GM23248 (cell line): ENCODE measurements at regions not wholly inside any gene's neighbourhood (a gene's known extent, or its start where the extent isn't known, plus 50 kb on each side); places are given as distances from the start of the nearest gene placed in this dataset.

Source experiments
- DNase-seq: peaks from one replicate; pipeline ENCODE4 v3.0.0-alpha.2; 2015
- H2AFZ ChIP-seq: fragments of 200-600 bp; sonication (generic); 2 replicates; pipeline ENCODE4 v1.6.1; 2016; ENCODE audit warnings: antibody characterized with exemption
- H3F3A ChIP-seq: fragments of 200-600 bp; sonication (generic); 2 replicates; pipeline ENCODE4 v1.6.1; 2016; ENCODE audit warnings: mild to moderate bottlenecking, antibody characterized with exemption, mixed run types; ENCODE audit not compliant: insufficient read depth
- H3K27ac ChIP-seq: fragments of 200-600 bp; sonication (generic); 2 replicates; pipeline ENCODE4 v1.5.1; 2016; ENCODE audit warnings: mild to moderate bottlenecking
- H3K27me3 ChIP-seq: fragments of 200-600 bp; sonication (generic); replicated peaks from 2 replicates; pipeline ENCODE4 v1.6.1; 2016; ENCODE audit warnings: mild to moderate bottlenecking; ENCODE audit not compliant: insufficient read depth
- H3K36me3 ChIP-seq: fragments of 200-600 bp; sonication (generic); 2 replicates; pipeline ENCODE4 v1.6.1; 2016; ENCODE audit warnings: low read depth, mild to moderate bottlenecking
- H3K4me1 ChIP-seq: fragments of 200-600 bp; sonication (generic); 2 replicates; pipeline ENCODE4 v1.6.1; 2016; ENCODE audit warnings: mild to moderate bottlenecking; ENCODE audit not compliant: insufficient read depth
- H3K4me2 ChIP-seq: fragments of 200-600 bp; sonication (generic); one replicate; pipeline ENCODE4 v1.6.1; 2016; ENCODE audit warnings: mild to moderate bottlenecking; ENCODE audit not compliant: unreplicated experiment
- H3K4me3 ChIP-seq: fragments of 200-600 bp; sonication (generic); 2 replicates; pipeline ENCODE4 v1.5.1; 2016; ENCODE audit warnings: mild to moderate bottlenecking
- H3K79me2 ChIP-seq: fragments of 200-600 bp; sonication (generic); 2 replicates; pipeline ENCODE4 v1.6.1; 2016; ENCODE audit warnings: mild to moderate bottlenecking; ENCODE audit not compliant: insufficient read depth
- H3K9ac ChIP-seq: fragments of 200-600 bp; sonication (generic); 2 replicates; pipeline ENCODE4 v1.6.1; 2016; ENCODE audit warnings: mild to moderate bottlenecking
- H3K9me2 ChIP-seq: fragments of 200-600 bp; sonication (generic); 2 replicates; pipeline ENCODE4 v1.6.1; 2016; ENCODE audit warnings: mixed run types, mild to moderate bottlenecking, moderate library complexity; ENCODE audit not compliant: insufficient read depth
- H3K9me3 ChIP-seq: fragments of 200-600 bp; sonication (generic); one replicate; pipeline ENCODE4 v1.6.1; 2017; ENCODE audit warnings: low read depth
- H4K20me1 ChIP-seq: fragments of 200-600 bp; sonication (generic); 2 replicates; pipeline ENCODE4 v1.6.0; 2016; ENCODE audit not compliant: insufficient read depth
- EZH2 ChIP-seq: fragments of 200-600 bp; sonication (generic); IDR thresholded peaks from 2 replicates; pipeline ENCODE4 v1.6.1; 2018; ENCODE audit warnings: antibody characterized with exemption, mild to moderate bottlenecking; ENCODE audit not compliant: insufficient read depth, poor library complexity, severe bottlenecking
- EZH2phosphoT487 ChIP-seq: fragments of 200-600 bp; sonication (generic); IDR thresholded peaks from 2 replicates; pipeline ENCODE4 v1.6.1; 2018; ENCODE audit warnings: antibody characterized with exemption, moderate library complexity, mild to moderate bottlenecking, low read depth; ENCODE audit not compliant: insufficient read depth
- WGBS, 2 experiments: methylation state at CpG; one replicate each; pipeline ENCODE4 v1.1.6; 2015 to 2017; ENCODE audit warnings: low lambda C conversion rate in 2 of 2, low coverage in 1 of 2; ENCODE audit errors: missing lambda C conversion rate in 2 of 2; 5-methylcytosine and 5-hydroxymethylcytosine counted together
- in situ Hi-C: fragments of 300-500 bp; cut with MboI; formaldehyde crosslinking; loops from 2 replicates; pipeline ENCODE4 v1.15.0; 2020

- Histone ChIP-seq H3K9me3 (no peaks in the 10 kb centered on the region), H3K27ac (no peak overlapping the region), H3F3A (no peaks in the 10 kb centered on the region), H3K79me2 (no peaks in the 10 kb centered on the region), H3K4me1 (0 out of 2 replicates have a peak, but pooled peaks cover 5% of the 10 kb centered on the region), H3K9me2 (no peaks in the 10 kb centered on the region), H3K36me3 (no peaks in the 10 kb centered on the region), H3K4me3 (no peak overlapping the region), H3K27me3 (no peaks in the 10 kb centered on the region), H2AFZ (no peak overlapping the region), H4K20me1 (no peaks in the 10 kb centered on the region), H3K9ac (no peak overlapping the region), H3K4me2 (no peak overlapping the region)
- no peak for TF ChIP-seq EZH2phosphoT487
- TF ChIP-seq EZH2 = no peak
- WGBS, 2 experiments = 75 to 77% methylated on average over 3 of the region's 3 CpGs
- in situ Hi-C loops = no loop called here
- no peak for DNase-seq
Observed at GRCh38 chr10:118937226-118937625, 92.3 kb upstream of the NANOS1 start.

GRCh38 chr10:118939211-118940007, 90.1 kb upstream of the NANOS1 start:
- in situ Hi-C loops = no loop called here
- H3K9me3 ChIP-seq = no peaks in the 10 kb centered on the region
- no peaks in the 10 kb centered on the region for H3K36me3 ChIP-seq
- H3F3A ChIP-seq = no peaks in the 10 kb centered on the region
- H2AFZ ChIP-seq = no peak overlapping the region
- no peak overlapping the region for H3K9ac ChIP-seq
- H3K4me3 ChIP-seq = no peak overlapping the region
- WGBS, 2 experiments = 69 to 71% methylated on average over 7 of the region's 7 CpGs
- no peaks in the 10 kb centered on the region for H4K20me1 ChIP-seq
- no peak overlapping the region for H3K27ac ChIP-seq
- peak; percentile 65 for DNase-seq
- H3K79me2 ChIP-seq = no peaks in the 10 kb centered on the region
- TF ChIP-seq EZH2phosphoT487 (no peak), EZH2 (no peak)
- H3K4me1 ChIP-seq = 0 out of 2 replicates have a peak, but pooled peaks cover 5% of the 10 kb centered on the region
- no peaks in the 10 kb centered on the region for H3K27me3 ChIP-seq
- H3K9me2 ChIP-seq = no peaks in the 10 kb centered on the region
- H3K4me2 ChIP-seq = no peak overlapping the region

DNA sequence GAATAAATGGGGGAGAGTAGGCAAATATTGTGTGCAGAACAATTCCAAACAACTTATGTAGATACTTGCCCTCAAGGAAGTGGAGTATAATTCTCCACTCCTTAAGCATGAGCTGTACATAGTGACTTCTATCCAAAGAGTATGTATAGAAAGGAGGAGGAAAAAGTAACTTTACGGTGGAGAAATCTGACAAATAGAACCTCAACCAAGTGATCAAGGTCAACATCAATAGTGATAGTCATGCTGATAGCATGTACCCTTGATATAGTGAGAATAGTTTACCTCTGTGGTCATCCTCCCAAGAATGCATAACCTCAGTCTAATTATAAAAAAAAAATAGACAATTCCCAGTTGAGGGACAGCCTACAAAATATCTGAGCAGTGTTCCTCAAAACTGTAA, 89.1 kb upstream of the NANOS1 start:
- H3K36me3 ChIP-seq = no peaks in the 10 kb centered on the region
- 63 to 70% methylated on average over 1 of the region's 1 CpG for WGBS, 2 experiments
- no peak overlapping the region for H3K4me3 ChIP-seq
- no peaks in the 10 kb centered on the region for H3F3A ChIP-seq
- H3K27ac ChIP-seq = no peak overlapping the region
- in situ Hi-C loops = no loop called here
- H3K27me3 ChIP-seq = 0 out of 2 replicates have a peak, but pooled peaks cover 6% of the 10 kb centered on the region
- H3K4me1 ChIP-seq = 0 out of 2 replicates have a peak, but pooled peaks cover 5% of the 10 kb centered on the region
- H4K20me1 ChIP-seq = no peaks in the 10 kb centered on the region
- no peaks in the 10 kb centered on the region for H3K9me3 ChIP-seq
- no peak overlapping the region for H3K4me2 ChIP-seq
- H2AFZ ChIP-seq = no peak overlapping the region
- no peak overlapping the region for H3K9ac ChIP-seq
- H3K9me2 ChIP-seq = no peaks in the 10 kb centered on the region
- no peaks in the 10 kb centered on the region for H3K79me2 ChIP-seq
- DNase-seq = no peak
- no peak for TF ChIP-seq EZH2
- TF ChIP-seq EZH2phosphoT487 = no peak

DNA sequence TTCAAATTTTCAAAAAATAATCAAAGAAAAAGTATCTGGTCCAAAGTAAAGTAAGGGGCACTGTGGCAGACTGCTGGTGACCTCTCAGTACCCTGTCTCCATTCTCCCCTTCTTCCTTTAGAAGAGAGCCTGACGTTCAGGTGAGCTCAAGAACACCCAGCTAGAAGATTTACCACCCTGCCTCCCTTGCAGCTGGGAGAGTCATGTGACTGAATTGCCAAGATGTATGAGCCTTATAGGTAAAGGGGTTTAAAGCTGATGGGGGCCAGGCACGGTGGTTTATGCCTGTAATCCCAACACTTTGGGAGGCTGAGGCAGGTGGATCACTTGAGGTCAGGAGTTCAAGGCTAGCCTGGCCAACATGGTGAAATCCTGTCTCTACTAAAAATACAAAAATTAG, 86.3 kb upstream of the NANOS1 start:
- WGBS, 2 experiments = 29 to 31% methylated on average over 2 of the region's 2 CpGs

More for the DNA sequence above, 86.3 kb upstream of the NANOS1 start:
- no peak overlapping the region for H3K27ac ChIP-seq
- in situ Hi-C loops = no loop called here
- no peaks in the 10 kb centered on the region for H3K79me2 ChIP-seq
- no peak for DNase-seq
- H3K36me3 ChIP-seq = no peaks in the 10 kb centered on the region
- H3K4me3 ChIP-seq = no peak overlapping the region
- H3K4me1 ChIP-seq = 0 out of 2 replicates have a peak, but pooled peaks cover 5% of the 10 kb centered on the region
- no peaks in the 10 kb centered on the region for H3F3A ChIP-seq
- no peak overlapping the region for H2AFZ ChIP-seq
- H3K4me2 ChIP-seq = no peak overlapping the region
- H3K9me3 ChIP-seq = no peaks in the 10 kb centered on the region
- peaks cover 6% of the 10 kb centered on the region; the same call in 1 of the 2 replicates for H3K27me3 ChIP-seq
- no peak overlapping the region for H3K9ac ChIP-seq
- TF ChIP-seq EZH2phosphoT487 (no peak), EZH2 (no peak)
- H4K20me1 ChIP-seq = no peaks in the 10 kb centered on the region
- H3K9me2 ChIP-seq = no peaks in the 10 kb centered on the region
